CMK (cell line): ENCODE measurements at regions not wholly inside any gene's neighbourhood (a gene's known extent, or its start where the extent isn't known, plus 50 kb on each side); places are given as distances from the start of the nearest gene placed in this dataset.
"Not testable (repeated sequence)": the region's sequence is repeated elsewhere in the genome, so short reads cannot be mapped to it uniquely, and the experiment has no call there.

Experiments used
- DNase-seq: peaks from one replicate; pipeline ENCODE4 v3.0.0-alpha.2; 2010; ENCODE audit warnings: low read depth

DNA sequence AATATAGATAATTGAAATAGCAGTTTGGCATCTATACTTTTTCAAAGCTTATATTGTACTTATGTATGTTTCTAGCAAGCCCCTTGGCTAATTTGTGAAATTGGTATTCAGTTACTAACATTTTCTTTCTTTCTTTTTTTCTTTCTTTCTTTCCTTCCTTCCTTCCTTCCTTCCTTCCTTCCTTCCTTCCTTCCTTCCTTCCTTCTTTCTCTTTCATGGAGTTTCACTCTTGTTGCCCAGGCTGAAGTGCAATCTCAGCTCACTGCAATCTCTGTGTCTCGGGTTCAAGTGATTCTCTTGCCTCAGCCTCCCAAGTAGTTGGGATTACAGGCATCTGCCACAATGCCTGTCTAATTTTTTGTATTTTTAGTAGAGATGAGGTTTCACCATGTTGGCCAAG lies 215.4 kb downstream of the NNT start:
- not testable (repeated sequence) for DNase-seq

DNA sequence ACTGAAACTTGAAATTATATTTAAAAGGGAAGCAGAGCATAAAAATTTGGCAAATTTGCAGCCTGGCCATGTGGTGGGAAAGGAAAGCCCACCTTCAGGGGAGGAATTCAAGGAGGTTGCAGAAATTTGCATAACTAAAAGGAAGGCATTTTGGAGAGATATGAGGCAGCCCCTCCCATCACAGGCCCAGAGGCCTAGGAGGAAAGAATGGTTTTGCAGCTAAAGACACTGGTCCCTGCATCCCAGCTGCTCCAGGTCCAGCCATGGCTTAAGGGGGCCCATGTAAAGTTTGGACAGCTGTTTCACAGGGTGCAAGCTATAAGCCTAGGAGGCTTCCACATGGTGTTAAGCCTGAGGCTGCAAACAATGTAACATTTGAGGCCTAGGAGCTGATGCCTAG lies 212.5 kb downstream of the NNT start:
- no peak for DNase-seq

DNA sequence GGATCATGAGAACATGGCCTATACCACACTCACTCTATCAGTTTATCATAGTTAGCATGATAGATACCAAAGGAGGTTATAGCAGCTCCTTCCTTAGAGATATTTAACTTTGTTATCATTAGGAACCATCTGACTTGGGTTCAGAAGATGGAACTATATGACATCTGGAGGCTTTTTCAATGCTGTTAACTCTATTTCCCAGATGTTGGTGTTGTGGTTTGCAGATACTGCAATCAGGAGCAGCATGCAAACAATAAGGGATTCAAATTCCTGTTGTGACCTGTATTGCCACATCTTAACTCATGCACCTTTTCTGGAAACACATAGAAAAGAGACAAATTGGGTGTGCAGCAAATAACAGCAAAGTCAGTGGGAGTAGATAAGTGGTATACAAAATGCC lies 201.7 kb downstream of the NNT start:
- DNase-seq, result peak; percentile 94

DNA sequence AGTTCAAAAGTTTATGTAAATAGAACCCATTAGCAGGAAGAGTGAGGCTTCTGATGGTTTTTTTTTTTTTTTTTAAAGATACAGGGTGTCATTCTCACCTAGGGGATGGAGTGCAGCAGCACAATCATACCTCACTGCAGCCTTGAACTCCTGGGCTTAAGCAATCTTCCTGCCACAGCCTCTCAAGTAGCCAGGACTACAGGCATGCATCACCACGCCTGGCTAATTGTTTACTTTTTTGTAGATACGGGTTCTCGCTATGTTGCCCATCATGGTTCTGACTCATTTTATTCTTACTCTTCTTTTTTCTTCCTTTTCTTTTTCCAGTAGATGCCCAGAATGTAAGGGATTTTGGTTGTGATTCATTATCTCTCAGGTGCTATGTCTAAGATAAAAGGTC lies 201.1 kb downstream of the NNT start:
- no peak for DNase-seq

DNA sequence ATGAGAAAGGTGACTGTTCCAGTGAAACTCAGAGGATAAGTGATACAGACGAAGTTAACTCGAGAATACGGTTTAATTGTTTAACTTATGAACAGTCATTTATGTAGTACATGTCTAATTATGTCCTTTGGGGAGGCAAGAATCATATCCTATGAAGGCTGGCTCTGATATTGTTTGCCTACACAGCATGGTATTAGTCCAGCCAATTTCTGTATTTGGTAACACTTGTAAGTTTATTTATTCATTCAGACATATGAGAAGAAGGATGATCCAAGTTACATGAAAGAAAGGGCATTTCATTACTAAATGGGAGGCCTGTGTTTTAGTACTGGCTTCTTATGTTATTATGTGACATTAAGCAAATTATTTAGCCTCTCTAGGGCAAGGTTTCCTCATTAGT lies 199.7 kb downstream of the NNT start:
- DNase-seq, result no peak

DNA sequence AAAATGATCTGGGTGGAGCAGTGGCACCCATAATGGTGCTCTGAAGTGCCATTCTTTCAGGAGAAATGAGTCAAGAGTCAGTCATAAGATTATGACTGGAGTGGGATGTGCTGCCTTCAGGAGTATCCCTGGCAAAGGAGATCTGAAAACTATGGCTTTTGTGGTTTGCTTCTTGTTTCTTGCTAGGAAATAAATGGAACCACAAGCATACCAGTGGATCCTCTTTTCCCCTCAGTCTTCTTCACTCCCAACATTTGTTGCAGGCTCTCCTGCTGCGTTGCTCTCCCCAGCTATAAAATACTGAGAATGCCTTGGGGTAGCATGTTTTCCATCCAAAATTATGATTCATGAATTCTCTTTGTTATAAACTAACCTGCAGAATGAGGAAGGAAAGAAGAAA lies 199.1 kb downstream of the NNT start:
- DNase-seq, result no peak

DNA sequence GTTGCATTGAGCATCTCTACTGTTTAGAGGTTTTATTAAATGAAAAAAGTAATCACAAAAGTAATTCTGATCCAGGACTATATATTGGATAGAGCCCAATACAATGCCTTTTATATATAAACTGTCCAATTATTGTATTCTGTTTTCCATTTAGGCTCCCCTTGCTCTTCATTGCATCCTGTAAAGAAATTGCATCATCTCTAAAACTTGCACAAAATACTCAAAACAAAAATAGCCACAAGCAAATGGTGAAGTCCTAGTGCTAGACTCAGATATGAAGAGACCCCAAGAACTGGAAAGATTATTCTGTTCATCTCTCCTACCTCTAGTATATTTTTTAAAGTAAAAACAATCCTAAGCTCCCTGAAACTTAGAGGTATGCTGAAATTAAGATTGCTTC lies 195.8 kb downstream of the NNT start:
- no peak for DNase-seq

DNA sequence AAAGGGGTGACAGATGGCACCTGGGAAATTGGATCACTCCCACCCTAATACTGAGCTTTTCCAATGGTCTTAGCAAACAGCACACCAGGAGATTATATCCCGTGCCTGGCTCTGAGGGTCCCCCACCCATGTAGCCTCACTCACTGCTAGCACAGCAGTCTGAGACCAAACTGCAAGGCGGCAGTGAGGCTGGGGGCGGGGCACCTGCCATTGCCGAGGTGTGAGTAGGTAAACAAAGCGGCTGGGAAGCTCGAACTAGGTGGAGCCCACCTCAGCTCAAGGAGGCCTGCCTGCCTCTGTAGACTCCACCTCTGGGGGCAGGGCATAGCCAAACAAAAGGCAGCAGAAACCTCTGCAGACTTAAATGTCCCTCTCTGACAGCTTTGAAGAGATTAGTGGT lies 188.9 kb downstream of the NNT start:
- not testable (repeated sequence) for DNase-seq

DNA sequence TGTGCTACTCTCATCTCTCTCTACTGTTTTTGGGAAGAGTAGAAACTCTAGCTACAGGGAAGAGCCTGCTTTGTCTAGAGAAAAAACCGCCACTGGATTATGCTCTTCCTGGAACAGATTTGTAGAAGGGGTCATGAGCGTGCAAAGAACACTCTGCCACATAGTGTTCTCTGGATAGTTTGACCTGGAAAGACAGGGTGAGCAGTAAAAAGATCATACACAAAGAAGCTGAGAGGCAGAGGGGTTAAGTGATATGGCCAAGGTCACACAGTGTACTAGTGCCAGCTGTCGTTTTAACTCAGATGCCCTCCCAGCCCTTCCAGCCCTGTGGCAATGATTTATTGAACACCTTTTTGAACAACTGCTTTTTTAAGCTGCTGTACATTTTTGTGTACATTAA lies 182.2 kb downstream of the NNT start:
- no peak for DNase-seq

DNA sequence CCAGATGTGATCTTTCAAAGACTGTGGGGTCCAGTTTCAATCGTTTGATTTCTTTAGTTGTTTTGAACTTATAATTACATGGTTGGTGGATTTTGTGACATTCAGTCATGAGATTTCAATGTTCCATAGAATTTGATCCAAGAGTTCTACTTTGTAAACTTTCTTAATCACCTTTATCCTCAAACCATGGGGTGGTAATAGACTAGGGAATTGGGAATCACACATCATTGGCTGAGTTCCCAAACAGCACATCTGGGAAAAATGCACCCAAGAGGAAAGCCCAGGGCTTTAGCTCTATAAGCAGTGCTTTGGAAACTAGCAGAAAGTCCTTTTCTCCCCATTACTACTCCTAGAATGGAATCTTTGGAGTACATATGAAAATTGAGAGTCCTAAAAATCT lies 177.6 kb downstream of the NNT start:
- DNase-seq, result no peak

DNA sequence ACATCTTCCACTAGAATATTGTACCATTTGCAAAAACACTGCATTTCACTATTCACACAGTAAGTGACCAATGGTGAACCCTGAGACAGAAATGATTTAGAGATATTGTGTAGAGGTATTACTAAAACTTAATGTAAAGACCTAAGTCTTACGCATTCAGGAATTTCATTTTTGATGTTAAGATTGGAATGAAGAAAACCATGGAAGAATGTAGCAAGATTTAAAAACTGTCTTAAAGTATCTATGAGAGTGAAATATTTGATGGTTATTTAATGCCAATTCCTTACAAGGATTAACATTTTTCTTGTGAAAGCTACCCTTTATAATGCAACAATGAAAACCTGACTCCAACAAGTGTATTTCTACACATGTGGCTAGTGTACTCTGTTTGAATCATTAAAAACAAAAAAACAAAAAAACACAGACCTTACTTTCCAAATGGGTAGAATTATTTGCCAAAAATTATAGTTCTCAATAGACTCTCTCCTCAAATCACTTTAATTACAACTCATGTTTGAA lies 172.0 kb downstream of the NNT start:
- DNase-seq, result no peak

DNA sequence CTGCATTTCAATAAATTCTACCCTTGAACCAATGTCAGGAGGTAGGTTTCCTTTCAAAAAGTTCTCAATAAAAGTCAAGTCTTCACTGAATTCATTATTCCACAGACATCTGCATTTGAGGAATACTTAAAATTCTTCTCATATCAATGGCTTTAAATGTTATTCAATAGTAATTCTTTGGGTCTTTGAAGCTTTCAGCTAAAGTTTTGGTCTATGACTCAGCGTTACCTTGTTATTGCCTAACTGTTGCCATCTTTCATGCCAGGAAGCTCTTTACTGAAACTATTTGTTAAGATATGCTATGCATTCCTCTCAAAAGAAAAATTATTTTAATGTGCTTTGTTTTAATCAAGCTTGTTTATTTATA lies 170.5 kb downstream of the NNT start:
- DNase-seq, result no peak

DNA sequence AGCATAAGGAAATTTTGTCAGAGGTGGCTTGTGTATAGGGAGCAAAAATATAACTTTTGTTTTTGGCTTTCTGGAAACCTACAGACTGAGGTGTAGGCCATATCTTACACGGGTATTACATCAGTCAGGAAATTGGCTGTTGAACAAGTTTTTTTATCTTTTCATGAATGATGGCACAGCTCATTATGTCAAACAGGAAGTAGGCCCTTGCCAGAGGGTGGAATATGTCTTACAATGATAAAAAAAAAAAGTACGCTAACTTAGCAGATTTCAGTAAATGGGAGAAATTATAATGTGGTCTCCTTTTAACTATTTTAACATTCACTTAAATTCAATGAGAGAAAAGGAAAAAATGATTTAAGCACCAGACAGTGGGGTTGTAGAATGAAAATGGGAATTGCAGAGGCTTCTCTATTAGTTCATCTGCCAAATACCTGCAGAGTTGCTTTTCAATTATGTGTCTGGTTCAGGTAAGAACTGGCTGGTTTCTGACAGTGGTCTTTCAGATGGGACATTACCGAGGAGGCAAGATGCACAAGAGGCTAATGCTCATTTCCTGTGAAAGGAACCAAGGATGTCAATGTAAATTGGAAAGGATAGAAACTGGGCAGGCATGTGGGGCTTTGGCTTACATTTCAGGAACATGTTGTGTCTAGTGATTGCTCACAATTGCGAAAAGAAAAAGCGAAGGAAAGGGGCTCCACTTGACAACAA lies 169.9 kb downstream of the NNT start:
- DNase-seq, result peak; percentile 62

DNA sequence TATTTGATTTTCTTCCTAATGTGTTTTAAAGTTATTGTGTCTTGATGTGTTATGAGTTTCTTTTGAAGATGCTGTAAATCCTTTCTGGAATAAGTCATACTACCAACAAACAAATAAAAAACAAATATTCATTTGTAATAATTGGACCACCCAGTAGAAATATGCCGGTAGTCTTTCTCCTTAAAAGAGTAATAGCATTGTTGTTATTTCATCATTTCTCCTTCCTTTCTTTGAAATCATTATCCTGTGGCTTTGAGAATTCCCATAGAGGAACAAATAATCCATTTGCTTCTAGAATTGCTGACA lies 169.4 kb downstream of the NNT start:
- no peak for DNase-seq

DNA sequence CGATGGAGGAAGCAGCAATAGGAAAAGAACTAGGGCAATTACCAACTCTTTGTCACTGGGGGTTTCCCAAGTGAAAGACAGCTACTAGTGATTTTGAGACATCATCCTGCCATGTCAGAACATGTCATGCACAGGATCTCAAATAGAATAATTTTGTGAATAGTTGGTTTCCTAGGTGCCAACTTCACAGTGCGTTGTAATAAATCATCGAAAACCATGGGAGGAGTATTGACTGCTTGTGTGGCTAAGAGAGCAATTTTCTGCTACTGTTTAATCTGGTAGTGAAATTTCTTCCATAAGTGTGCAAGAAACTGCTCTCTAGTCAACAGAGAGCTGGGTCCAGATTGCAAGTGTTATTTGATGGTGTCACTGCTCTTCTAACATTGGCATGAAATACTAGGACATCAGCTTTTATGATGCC lies 168.6 kb downstream of the NNT start:
- no peak for DNase-seq

DNA sequence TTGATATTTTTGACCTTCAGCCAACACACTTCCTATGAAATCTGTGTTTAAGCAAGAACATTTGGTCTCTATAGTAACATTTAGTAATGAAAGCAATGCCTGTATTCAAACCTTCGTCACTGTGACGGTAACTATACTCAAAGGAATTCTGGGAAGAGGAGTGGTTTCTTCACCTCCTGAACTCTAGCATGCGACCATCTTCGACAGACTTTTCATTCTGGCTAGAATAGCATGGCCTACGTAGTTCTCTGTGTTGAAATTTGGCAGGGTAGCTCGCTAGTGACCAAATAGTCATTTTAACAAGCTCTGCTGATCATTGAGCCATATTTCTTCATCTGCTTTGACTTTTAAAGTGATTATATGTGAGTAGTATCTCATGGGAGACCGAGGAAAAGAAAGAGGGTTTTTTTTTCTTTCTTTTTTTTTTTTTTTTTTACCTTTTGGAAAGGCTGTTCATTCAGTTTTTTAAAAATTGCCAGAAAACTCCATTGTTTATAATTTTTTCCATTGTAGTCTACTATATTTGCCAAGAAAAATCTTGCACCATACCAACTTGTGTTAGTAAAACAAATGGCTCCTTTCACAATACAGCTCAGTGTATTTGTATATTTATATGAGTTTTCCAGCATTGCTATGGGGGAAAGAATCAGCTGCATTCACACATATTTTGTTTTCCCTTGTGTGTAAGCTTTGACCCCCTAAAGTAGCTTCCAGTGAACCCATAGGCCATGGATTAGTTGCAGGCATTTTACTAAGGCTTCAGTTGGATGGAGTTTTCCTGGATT lies 166.8 kb downstream of the NNT start:
- DNase-seq, result no peak
